Fibroblast of skin of right quadriceps (primary cell): ENCODE measurements at regions not wholly inside any gene's neighbourhood (a gene's known extent, or its start where the extent isn't known, plus 50 kb on each side); places are given as distances from the start of the nearest gene placed in this dataset.
"Not testable (repeated sequence)": the region's sequence is repeated elsewhere in the genome, so short reads cannot be mapped to it uniquely, and the experiment has no call there.

ENCODE experiments used
- DNase-seq: peaks from one replicate; pipeline ENCODE4 v3.0.0-alpha.2; 2013

DNA sequence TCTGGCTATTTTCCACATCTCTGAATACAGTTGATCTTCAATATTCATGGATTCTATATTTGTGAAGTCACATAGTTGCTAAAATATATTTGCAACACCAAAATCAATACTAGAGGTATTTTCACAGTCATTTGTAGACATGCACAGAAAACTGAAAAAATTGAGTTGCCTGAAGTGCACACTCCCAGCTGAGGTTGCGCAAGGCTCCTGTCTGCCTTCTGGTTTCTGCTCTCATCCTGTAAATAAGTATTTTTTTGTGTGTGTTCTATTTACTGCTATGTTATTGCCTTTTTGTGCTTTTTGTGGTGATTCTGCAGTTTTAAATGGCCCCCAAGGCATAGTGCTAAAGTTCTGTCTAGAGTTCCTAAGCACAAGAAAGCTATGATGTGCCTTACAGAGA is 371.1 kb upstream of the GRAMD2B start:
- no peak for DNase-seq

- no peak for DNase-seq
Measured at GRCh38 chr5:126052791-126053190, 370.4 kb upstream of the GRAMD2B start.

GRCh38 chr5:126053630-126054029 is 369.6 kb upstream of the GRAMD2B start:
- DNase-seq = no peak

DNA sequence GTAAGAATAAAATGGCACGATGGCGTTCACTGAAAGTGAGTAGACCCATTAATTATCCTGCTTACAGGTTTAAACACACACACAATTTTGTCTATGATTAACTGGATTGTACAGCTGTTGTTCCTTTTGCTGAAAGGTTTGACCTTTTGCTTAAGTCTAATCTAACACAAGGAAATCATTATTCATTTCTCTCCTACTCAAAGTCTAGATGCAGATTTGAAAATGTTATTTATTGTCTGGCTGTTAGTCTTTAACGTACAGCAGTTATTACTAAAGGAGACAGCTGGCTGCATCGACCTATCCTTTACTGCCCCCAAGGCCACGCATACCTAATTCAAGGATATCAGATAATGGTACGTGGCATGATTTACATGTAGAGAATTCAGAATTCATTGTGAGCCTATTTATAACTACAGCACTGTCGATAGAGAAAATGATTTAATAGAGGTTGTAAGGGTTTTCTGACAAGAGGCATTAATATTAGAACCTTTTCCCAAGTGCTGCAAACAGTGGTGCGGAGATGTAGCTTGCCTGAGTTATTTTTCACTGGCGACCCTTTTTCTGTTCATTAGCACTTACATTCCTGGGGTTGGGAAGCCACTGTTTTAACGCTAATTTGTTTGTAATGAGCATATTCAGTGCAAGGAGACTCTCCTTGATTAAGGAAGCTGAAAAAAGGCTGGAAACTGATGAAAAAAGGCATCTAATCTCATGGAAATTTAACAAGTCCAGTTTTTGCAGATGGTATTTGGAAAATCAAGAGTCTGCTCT is 368.4 kb upstream of the GRAMD2B start:
- DNase-seq = no peak

- DNase-seq = no peak
Measured at GRCh38 chr5:126055348-126055729, 367.9 kb upstream of the GRAMD2B start.

DNA sequence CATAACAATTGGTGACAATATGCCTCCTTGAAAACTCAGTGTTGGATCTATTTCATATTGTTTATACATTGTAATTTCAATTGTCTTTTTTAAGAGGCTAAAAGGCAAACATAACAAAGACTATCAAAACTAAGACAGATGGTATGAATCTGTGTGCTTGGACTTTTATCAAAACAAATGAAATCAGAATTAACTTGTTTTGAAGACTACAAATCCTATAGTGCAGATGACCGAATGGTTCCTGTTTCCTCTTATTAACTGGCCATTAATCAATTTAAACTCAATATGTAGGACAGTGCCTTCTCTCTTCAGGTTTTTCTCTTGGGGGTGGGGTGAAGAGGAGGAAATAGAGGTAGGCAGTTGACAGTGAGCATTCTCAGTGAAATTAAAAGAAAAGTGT is 366.9 kb upstream of the GRAMD2B start:
- no peak for DNase-seq

DNA sequence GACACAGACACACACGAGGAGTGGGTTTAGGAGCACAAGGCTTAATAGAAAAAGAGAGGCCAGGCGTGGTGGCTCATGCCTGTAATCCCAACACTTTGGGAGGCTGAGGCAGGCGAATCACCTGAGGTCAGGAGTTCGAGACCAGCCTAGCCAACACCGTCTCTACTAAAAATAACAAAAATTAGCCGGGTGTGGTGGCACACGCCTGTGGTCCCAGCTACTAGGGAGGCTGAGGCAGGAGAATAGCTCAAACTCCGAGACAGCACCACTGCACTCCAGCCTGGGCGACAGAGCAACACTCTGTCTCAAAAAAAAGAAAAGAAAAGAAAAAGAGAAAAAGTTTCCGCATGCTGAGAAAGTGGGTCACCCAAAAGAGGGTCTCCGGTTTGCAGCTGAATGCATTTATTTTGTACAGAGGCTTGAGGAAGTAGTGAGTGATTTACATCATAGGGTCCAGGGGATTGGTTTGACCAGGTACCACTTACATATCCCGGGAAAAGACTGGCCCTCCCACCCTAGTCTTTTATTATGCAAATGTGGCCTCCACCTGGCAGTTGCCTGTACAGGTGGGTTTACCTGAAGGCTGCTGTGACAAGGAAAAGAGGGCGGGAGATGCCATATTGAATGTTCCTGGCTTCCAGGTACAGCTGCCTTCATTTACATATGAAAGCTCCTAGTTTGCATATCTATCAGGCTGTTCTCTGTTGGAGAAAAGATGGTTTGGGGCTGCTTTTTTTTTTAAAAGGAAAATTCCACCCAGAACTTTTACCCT is 366.2 kb upstream of the GRAMD2B start:
- DNase-seq = no peak

- DNase-seq = not testable (repeated sequence)
Measured at GRCh38 chr5:126058392-126058791, 364.8 kb upstream of the GRAMD2B start.

GRCh38 chr5:126062398-126063221 is 360.6 kb upstream of the GRAMD2B start:
- DNase-seq = no peak

DNA sequence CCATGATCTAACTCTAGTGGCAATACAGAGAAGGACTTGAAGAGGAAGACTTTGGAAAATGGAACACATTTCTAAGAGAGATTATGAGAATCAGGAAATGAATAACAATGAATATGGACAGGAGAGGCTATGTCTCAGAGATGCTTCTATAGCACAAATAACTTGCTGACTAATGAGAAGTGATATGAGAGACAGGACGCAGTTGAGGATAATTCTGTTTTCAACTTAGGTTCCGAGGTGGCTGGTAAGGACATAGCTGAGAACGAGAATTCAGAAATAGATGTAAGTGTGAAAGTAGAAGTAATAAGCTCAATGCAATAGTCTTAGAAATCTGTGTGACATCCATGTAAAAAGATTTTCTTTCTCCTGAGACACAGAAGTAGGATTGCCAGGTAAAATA is 358.1 kb upstream of the GRAMD2B start:
- DNase-seq = no peak

DNA sequence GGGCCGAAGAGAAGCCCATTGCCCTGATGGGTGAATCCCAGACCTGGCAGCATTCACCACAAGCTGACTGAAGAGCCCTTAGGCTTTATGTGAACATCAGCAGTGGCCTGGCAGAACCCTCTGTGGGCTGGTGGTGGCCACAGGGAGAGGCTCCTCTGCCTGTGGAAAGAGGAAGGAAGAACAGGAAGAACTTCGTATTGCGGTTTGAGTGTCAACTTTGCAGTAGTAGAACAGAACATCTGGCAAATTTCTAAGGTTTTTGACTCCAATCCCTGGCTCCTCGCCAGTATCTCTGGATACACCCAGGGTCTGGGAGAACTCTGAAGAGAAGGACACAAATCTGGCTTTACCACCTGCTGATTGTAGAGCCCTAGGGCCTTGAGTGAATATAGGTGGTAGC is 356.4 kb upstream of the GRAMD2B start:
- no peak for DNase-seq

DNA sequence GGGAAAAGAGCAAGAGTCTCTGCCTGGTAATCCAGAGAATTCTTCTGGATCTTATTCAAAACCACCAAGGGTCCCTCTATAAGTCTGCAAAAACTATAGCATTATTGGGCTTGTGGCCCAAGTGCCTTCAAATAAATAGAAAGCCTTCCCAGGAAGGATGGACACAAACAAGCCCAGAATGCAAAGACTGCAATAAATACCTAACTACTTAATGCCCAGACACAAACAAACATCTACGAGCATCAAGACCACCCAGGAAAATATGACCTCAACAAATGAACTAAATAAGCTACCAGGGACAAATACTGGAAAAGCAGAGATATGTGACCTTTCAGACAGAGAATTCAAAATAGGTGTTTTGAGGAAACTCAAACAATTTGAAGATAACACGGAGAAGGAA is 355.8 kb upstream of the GRAMD2B start:
- no peak for DNase-seq

GRCh38 chr5:126069329-126069728 is 353.9 kb upstream of the GRAMD2B start:
- DNase-seq = no peak

DNA sequence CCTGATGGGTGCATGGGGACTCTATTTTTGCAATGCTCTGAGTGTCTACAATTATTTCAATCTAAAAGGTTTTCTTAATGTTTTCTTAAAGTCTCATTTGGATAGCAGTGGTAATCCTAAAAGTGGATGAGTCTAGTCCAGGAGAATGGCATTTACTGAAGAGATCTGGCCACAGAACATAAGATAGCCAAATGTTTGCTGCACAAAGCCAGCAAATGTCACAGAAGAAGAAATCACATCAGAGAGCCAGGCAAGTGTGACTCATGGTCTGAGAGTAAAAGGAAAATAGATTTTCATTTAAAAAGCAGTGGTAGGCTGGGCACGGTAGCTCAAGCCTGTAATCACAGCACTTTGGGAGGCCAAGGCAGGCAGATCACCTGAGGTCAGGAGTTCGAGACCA is 352.7 kb upstream of the GRAMD2B start:
- peak; percentile 8 for DNase-seq

DNA sequence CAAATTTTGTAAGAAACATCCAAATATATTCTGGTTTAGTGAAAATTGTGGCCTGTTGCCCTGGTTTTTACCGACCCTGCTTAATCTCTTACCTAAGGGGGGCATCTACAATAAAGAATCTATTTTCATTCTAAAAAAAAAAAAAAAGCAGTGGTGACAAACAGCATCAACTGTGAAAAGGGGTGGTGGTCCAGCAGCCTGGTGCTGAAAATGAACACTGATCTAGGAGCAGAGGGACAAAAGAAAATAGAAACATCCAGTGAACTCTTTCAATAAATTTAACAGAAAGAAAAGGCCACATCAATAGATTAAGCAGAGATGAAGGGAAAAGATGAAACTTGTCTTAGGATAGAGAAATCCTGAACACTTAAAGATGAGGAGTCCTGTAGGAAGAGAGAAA is 348.7 kb upstream of the GRAMD2B start:
- DNase-seq = no peak

GRCh38 chr5:126079266-126079665 is 343.9 kb upstream of the GRAMD2B start:
- no peak for DNase-seq

- DNase-seq = no peak
Measured at GRCh38 chr5:126081209-126081608, 342.0 kb upstream of the GRAMD2B start.

- DNase-seq = no peak
Measured at GRCh38 chr5:126093041-126093440, 330.2 kb upstream of the GRAMD2B start.

DNA sequence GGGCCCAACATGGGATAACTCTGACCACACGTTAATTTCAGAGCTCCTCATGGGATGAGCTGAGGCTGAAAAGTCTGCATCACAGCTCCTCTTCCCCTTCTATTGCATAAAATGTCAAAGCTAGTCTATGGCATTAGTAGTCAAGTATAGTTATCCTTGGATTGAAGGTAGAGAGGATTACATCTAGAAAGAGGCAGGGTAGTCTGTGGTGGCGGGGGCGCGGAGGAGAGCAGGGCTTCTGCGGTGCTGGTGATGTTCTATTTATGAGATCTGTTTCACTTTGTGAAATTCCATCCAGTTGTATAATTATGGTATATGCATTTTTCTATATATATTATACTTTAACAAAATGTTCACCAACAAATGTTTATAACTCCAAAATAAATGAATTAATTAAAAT is 329.5 kb upstream of the GRAMD2B start:
- no peak for DNase-seq

- DNase-seq = no peak
Measured at GRCh38 chr5:126094991-126095390, 328.2 kb upstream of the GRAMD2B start.

GRCh38 chr5:126096442-126097006 is 326.7 kb upstream of the GRAMD2B start:
- DNase-seq = no peak

DNA sequence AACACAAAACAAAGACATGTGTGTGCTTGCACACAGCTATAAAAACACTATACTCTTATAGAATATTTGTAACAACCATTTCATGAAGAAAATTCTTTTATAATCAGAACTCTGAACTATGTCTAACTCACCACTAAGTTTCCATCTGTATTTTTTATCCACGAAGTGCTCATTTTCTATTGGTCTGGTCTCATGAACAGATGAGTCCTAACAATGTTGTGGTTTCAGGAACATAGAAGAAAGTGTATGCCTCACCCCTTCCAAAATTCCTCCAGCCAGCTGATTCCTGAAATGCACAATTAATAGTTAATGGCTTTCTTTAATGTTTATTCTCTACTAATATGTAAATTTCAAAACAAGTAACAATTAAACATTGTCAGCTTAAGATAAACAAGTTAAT is 325.3 kb upstream of the GRAMD2B start:
- DNase-seq = peak; percentile 30

- DNase-seq = peak; percentile 81
Measured at GRCh38 chr5:126098330-126099017, 324.7 kb upstream of the GRAMD2B start.
